ENCODE measurements at regions not wholly inside any gene's neighbourhood (a gene's known extent, or its start where the extent isn't known, plus 50 kb on each side); places are given as distances from the start of the nearest gene placed in this dataset.

- no peak for TF ChIP-seq CTCF (IDR thresholded peaks at IDR 0.05)
- TF ChIP-seq POLR2A (IDR thresholded peaks at IDR 0.05), result no peak
These were observed 135.5 kb upstream of the WSB1 start for GRCh38 chr17:27158382-27158781.
